GM20431 (cell line): ENCODE measurements at regions not wholly inside any gene's neighbourhood (a gene's known extent, or its start where the extent isn't known, plus 50 kb on each side); places are given as distances from the start of the nearest gene placed in this dataset.
"Not testable (repeated sequence)": the region's sequence is repeated elsewhere in the genome, so short reads cannot be mapped to it uniquely, and the experiment has no call there.

Experiments used
- in situ Hi-C: fragments of 300-500 bp; cut with MseI, MboI; formaldehyde crosslinking; loops from one replicate; pipeline ENCODE4 v1.15.0; 2020; ENCODE audit warnings: low sequenced_read_pairs; ENCODE audit not compliant: unreplicated experiment

GRCh38 chr17:30648015-30648620 lies 170.9 kb downstream of the GOSR1 start:
- in situ Hi-C loops = not testable (repeated sequence)

DNA sequence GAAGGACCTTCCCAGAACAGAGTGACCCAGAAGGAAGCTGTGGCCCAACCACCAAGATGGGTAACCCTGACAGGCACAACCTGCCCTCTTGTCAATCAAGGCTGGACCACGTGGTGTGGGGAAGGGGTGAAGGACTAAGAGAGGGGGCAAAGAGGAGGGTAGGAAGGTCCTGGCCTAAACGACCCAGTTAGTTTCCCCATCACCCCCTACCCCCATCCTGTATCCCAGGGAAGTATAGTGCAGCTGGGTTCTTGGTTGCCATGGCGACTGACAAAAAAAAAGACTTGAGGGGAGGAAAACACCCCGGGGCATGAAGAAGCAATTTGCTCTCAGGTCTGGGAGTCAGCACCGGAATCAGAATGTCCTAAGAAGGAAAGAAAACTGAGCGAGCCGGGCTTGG lies 168.7 kb downstream of the GOSR1 start:
- in situ Hi-C loops = not testable (repeated sequence)

- in situ Hi-C loops = not testable (repeated sequence)
Observed at GRCh38 chr17:30644713-30645112, 167.5 kb downstream of the GOSR1 start.

DNA sequence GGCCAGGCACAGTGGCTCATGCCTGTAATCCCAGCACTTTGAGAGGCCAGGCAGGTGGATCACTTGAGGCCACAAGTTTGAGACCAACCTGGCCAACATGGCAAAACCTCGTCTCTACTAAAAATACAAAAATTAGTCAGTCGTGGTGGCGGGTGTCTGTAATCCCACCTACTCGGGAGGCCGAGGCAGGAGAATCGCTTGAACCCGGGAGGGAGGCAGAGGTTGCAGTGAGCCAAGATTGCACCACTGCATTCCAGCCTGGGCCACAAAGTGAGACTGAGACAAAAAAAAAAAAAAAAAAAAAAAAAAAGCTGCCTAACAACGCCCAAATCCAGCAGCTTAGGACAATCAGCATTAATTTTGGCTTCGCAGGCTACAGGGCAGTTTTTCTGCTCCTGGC lies 167.1 kb downstream of the GOSR1 start:
- in situ Hi-C loops = not testable (repeated sequence)

DNA sequence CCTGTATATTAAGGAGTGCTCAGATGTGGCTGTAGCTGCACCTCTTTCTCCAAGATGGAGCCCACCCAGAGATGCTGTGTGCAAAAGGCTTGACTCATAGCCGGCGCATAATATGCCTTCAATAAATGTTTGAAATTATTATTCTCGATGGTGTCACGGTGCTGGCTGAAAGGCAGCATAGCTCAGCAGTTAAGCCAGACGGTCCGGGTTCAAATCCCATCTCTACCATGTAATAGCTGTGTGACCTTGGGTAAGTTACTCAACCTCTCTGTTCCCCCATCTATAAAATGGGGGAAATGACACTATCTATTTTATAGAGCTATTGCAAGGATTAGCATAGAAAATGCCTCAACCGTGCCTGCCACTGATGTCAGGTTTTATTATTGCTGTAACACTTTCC lies 164.2 kb downstream of the GOSR1 start:
- in situ Hi-C loops = not testable (repeated sequence)

DNA sequence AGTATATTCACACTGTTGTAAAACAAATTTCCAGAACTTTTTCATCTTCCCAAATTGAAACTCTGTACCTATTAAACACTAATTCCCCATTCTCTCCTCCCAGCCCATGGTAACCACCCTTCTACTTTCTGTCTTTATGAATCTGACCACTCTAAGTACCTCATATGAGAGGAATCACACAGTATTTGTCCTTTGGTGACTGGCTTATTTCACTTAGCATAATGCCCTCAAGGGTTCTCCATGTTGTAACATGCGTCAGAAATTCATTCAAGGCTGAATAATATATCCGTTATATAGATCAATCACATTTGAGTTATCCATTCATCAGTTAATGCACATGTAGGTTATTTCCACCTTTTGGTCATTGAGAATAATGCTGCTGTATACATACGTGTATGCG lies 162.2 kb downstream of the GOSR1 start:
- in situ Hi-C loops = not testable (repeated sequence)

GRCh38 chr17:30638968-30639367 lies 161.8 kb downstream of the GOSR1 start:
- in situ Hi-C loops = not testable (repeated sequence)

DNA sequence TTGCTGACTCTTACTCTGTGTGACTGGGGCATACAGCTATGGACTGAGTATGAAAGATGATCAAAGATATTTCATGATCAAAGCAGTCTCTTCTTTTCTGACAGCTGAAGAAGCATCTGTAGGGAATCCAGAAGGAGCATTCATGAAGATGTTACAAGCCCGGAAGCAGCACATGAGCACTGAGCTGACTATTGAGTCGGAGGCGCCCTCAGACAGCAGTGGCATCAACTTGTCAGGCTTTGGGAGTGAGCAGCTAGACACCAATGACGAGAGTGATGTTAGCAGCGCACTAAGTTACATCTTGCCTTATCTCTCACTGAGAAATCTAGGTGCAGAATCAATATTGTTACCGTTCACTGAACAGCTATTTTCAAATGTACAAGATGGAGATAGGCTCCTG lies 154.4 kb downstream of the GOSR1 start:
- in situ Hi-C loops = not testable (repeated sequence)

GRCh38 chr17:30625380-30625779 lies 148.2 kb downstream of the GOSR1 start:
- in situ Hi-C loops = not testable (repeated sequence)

DNA sequence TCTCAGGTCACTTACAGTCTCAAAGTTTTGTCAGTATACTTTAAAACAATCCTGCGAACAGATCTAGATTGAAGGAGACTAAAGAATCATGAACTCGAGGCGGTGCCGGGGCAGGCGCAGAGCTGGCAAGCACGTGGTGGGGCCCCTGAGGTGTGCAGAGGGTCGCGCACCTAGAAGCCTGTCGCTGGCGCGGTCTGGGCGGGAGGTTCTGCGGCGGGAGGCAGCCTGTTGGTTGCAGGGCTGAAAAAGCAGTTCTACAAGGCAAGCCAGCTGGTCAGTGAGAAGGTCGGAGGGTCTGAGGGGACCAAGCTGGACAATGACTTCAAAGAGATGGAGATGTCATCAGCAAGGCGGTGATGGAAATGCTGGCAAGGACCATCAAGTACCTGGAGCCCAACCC lies 147.0 kb downstream of the GOSR1 start:
- in situ Hi-C loops = not testable (repeated sequence)

- in situ Hi-C loops = not testable (repeated sequence)
Observed at GRCh38 chr17:30609682-30610081, 132.5 kb downstream of the GOSR1 start.

GRCh38 chr17:30605523-30605922 lies 128.3 kb downstream of the GOSR1 start:
- in situ Hi-C loops = no loop called here

DNA sequence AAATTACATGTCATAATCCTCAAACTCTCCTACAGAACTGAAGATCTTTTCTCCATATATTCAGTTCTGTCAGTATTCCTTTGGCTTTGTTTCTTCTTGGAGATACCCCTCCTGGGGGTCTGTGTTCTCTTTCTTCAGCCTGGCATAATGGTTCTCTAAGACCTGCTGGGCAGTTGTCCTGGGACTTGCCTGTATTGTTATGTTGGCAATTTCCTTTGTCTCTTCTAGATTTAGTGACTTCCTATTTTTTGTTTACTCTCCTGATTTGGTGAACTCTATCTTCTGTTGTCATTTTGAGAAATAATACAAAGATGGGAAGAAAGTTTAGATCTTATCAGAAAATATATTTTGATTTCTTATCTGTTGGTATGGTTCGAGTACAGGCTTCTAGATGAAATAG lies 127.8 kb downstream of the GOSR1 start:
- in situ Hi-C loops = no loop called here

GRCh38 chr17:30602396-30602795 lies 125.2 kb downstream of the GOSR1 start:
- in situ Hi-C loops = not testable (repeated sequence)

- in situ Hi-C loops = not testable (repeated sequence)
Observed at GRCh38 chr17:30601984-30602383, 124.8 kb downstream of the GOSR1 start.

GRCh38 chr17:30600830-30601494 lies 123.8 kb downstream of the GOSR1 start:
- in situ Hi-C loops = no loop called here

- in situ Hi-C loops = no loop called here
Observed at GRCh38 chr17:30600060-30600829, 123.0 kb downstream of the GOSR1 start.

GRCh38 chr17:30599428-30600059 lies 122.3 kb downstream of the GOSR1 start:
- in situ Hi-C loops = no loop called here

DNA sequence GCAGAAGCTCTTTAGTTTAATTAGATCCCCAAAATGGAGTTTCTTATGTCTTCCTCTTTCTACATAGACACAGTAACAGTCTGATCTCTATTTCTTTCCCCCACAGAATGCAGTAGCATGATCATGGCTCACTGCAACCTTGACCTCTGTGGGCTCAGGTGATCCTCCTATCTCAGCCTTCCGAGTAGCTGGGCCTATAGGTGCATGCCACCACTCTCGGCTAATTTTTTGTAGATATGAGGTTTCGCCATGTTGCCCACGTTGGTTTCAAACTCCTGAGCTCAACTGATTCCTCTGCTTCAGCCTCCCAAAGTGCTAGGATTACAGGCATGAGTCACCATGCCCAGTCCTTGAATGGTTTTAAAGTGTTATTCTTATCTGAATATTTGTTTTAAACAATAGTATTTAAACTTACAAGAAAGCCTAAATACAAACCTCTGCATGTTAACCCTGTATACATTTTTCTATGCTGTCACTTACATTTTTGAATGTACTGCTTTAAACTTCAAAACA lies 120.6 kb downstream of the GOSR1 start:
- in situ Hi-C loops = no loop called here

GRCh38 chr17:30596948-30597775 lies 120.0 kb downstream of the GOSR1 start:
- in situ Hi-C loops = not testable (repeated sequence)
